ENCODE measurements at regions not wholly inside any gene's neighbourhood (a gene's known extent, or its start where the extent isn't known, plus 50 kb on each side); places are given as distances from the start of the nearest gene placed in this dataset.

- Histone ChIP-seq H3K9me3 (no peaks in the 10 kb centered on the region), H3K4me3 (no peak overlapping the region), H3K4me1 (no peaks in the 10 kb centered on the region), H3K27ac (no peak overlapping the region), H3K36me3 (no peaks in the 10 kb centered on the region), H3K27me3 (no peaks in the 10 kb centered on the region)
- DNase-seq (ENCODE audit: low spot score in 2 of 2) = peak in 1 of 2 donors; percentile 47
- intact Hi-C loops (cut with DNase I) = no loop called here
- no peak for TF ChIP-seq CTCF (IDR thresholded peaks at IDR 0.05)
Observed at GRCh38 chr16:35734728-35735402, 2275.5 kb downstream of the TP53TG3F start.

GRCh38 chr16:35735403-35736251 is 2276.2 kb downstream of the TP53TG3F start:
- no peak overlapping the region for H3K27ac ChIP-seq
- H3K4me3 ChIP-seq = no peak overlapping the region
- no peaks in the 10 kb centered on the region for H3K27me3 ChIP-seq
- no peak for TF ChIP-seq CTCF (IDR thresholded peaks at IDR 0.05)
- H3K9me3 ChIP-seq = no peaks in the 10 kb centered on the region
- intact Hi-C loops (cut with DNase I) = no loop called here
- DNase-seq (ENCODE audit: low spot score in 2 of 2) = peak in 1 of 2 donors; percentile 53
- no peaks in the 10 kb centered on the region for H3K4me1 ChIP-seq
- no peaks in the 10 kb centered on the region for H3K36me3 ChIP-seq

GRCh38 chr16:35736546-35736945 is 2277.1 kb downstream of the TP53TG3F start:
- peak in 1 of 2 donors; percentile 13 for DNase-seq (ENCODE audit: low spot score in 2 of 2)
- TF ChIP-seq CTCF (IDR thresholded peaks at IDR 0.05) = no peak
- Histone ChIP-seq H3K9me3 (no peaks in the 10 kb centered on the region), H3K4me1 (no peaks in the 10 kb centered on the region), H3K4me3 (no peak overlapping the region), H3K36me3 (no peaks in the 10 kb centered on the region), H3K27ac (no peak overlapping the region), H3K27me3 (no peaks in the 10 kb centered on the region)
- intact Hi-C loops (cut with DNase I) = no loop called here

- no peak overlapping the region for H3K27ac ChIP-seq
- no peaks in the 10 kb centered on the region for H3K4me1 ChIP-seq
- intact Hi-C loops (cut with DNase I) = no loop called here
- no peak for TF ChIP-seq CTCF (IDR thresholded peaks at IDR 0.05)
- H3K4me3 ChIP-seq = no peak overlapping the region
- no peaks in the 10 kb centered on the region for H3K9me3 ChIP-seq
- DNase-seq (ENCODE audit: low spot score in 2 of 2) = peak in 1 of 2 donors; percentile 16
- H3K36me3 ChIP-seq = no peaks in the 10 kb centered on the region
- H3K27me3 ChIP-seq = no peaks in the 10 kb centered on the region
Observed at GRCh38 chr16:35737076-35737475, 2277.7 kb downstream of the TP53TG3F start.

- Histone ChIP-seq H3K27ac (no peak overlapping the region), H3K36me3 (no peaks in the 10 kb centered on the region), H3K27me3 (no peaks in the 10 kb centered on the region), H3K4me3 (no peak overlapping the region), H3K9me3 (no peaks in the 10 kb centered on the region), H3K4me1 (no peaks in the 10 kb centered on the region)
- intact Hi-C loops (cut with DNase I) = no loop called here
- peak in 1 of 2 donors; percentile 22 for DNase-seq (ENCODE audit: low spot score in 2 of 2)
- TF ChIP-seq CTCF (IDR thresholded peaks at IDR 0.05) = no peak
Observed at GRCh38 chr16:35741546-35741945, 2282.1 kb downstream of the TP53TG3F start.
